Trophoblast cell (in vitro differentiated cells and primary cell): ENCODE measurements at regions not wholly inside any gene's neighbourhood (a gene's known extent, or its start where the extent isn't known, plus 50 kb on each side); places are given as distances from the start of the nearest gene placed in this dataset.

Experiments used
- DNase-seq, 2 donors: peaks; one replicate each; pipeline ENCODE4 v3.0.0-alpha.2; 2016
- H2AFZ ChIP-seq: 2 replicates; pipeline ENCODE4 v1.6.1; 2013; ENCODE audit warnings: low read length, moderate library complexity, mild to moderate bottlenecking; ENCODE audit not compliant: insufficient read depth, poor library complexity
- H2AK5ac ChIP-seq: 2 replicates; pipeline ENCODE4 v1.6.1; 2013; ENCODE audit warnings: mild to moderate bottlenecking, low read length
- H2BK120ac ChIP-seq: 2 replicates; pipeline ENCODE4 v1.6.1; 2013; ENCODE audit warnings: low read length, mild to moderate bottlenecking, moderate library complexity; ENCODE audit not compliant: insufficient read depth, poor library complexity
- H2BK12ac ChIP-seq: 2 replicates; pipeline ENCODE4 v1.6.1; 2013; ENCODE audit warnings: mild to moderate bottlenecking, low read length, moderate library complexity
- H2BK5ac ChIP-seq: 2 replicates; pipeline ENCODE4 v1.6.1; 2013; ENCODE audit warnings: low read length, low read depth, moderate library complexity, mild to moderate bottlenecking; ENCODE audit not compliant: poor library complexity
- H3K14ac ChIP-seq: 2 replicates; pipeline ENCODE4 v1.6.1; 2013; ENCODE audit warnings: mild to moderate bottlenecking, low read length
- H3K18ac ChIP-seq: 2 replicates; pipeline ENCODE4 v1.6.1; 2013; ENCODE audit warnings: mild to moderate bottlenecking, low read length
- H3K23ac ChIP-seq: 2 replicates; pipeline ENCODE4 v1.6.1; 2013; ENCODE audit warnings: low read length
- H3K27ac ChIP-seq: 2 replicates; pipeline ENCODE4 v1.5.1; 2013; ENCODE audit warnings: low read depth, mild to moderate bottlenecking, inconsistent platforms, low read length, moderate library complexity
- H3K27me3 ChIP-seq: 2 replicates; pipeline ENCODE4 v1.6.1; 2013; ENCODE audit warnings: inconsistent platforms, mild to moderate bottlenecking, low read length, moderate library complexity; ENCODE audit not compliant: insufficient read depth
- H3K36me3 ChIP-seq, 2 experiments: 1 replicate in 1 of 2; 2 replicates in 1 of 2; pipeline ENCODE4 v1.6.1; 2013; ENCODE audit warnings: low read length in 2 of 2, mild to moderate bottlenecking in 2 of 2, moderate library complexity in 1 of 2; ENCODE audit not compliant: insufficient read depth in 2 of 2, control insufficient read depth in 1 of 2
- H3K4ac ChIP-seq: 2 replicates; pipeline ENCODE4 v1.6.1; 2013; ENCODE audit warnings: low read depth, mild to moderate bottlenecking, low read length, moderate library complexity
- H3K4me1 ChIP-seq, 2 experiments: 1 replicate in 1 of 2; 2 replicates in 1 of 2; pipeline ENCODE4 v1.6.1; 2013; ENCODE audit warnings: low read length in 2 of 2, mild to moderate bottlenecking in 2 of 2, moderate library complexity in 1 of 2; ENCODE audit not compliant: insufficient read depth in 2 of 2, control insufficient read depth in 1 of 2
- H3K4me2 ChIP-seq: 2 replicates; pipeline ENCODE4 v1.6.1; 2013; ENCODE audit warnings: inconsistent platforms, mild to moderate bottlenecking, low read length, moderate library complexity
- H3K4me3 ChIP-seq: 2 replicates; pipeline ENCODE4 v1.5.1; 2013; ENCODE audit warnings: mild to moderate bottlenecking, low read depth, low read length, inconsistent platforms
- H3K79me1 ChIP-seq: one replicate; pipeline ENCODE4 v1.6.1; 2013; ENCODE audit warnings: low read length
- H3K79me2 ChIP-seq: 2 replicates; pipeline ENCODE4 v1.6.1; 2013; ENCODE audit warnings: low read length, mild to moderate bottlenecking; ENCODE audit not compliant: control insufficient read depth, insufficient read depth, poor library complexity
- H3K9ac ChIP-seq: 2 replicates; pipeline ENCODE4 v1.6.1; 2013; ENCODE audit warnings: mild to moderate bottlenecking, low read length
- H3K9me3 ChIP-seq: 2 replicates; pipeline ENCODE4 v1.6.1; 2013; ENCODE audit warnings: low read depth, mild to moderate bottlenecking, control low read depth, inconsistent platforms, low read length; ENCODE audit not compliant: insufficient read depth
- H4K12ac ChIP-seq: 2 replicates; pipeline ENCODE4 v1.6.1; 2013; ENCODE audit warnings: low read depth, mild to moderate bottlenecking, low read length, moderate library complexity
- H4K8ac ChIP-seq: 2 replicates; pipeline ENCODE4 v1.6.1; 2013; ENCODE audit warnings: low read depth, mild to moderate bottlenecking, low read length, moderate library complexity
- H4K91ac ChIP-seq: one replicate; pipeline ENCODE4 v1.6.1; 2013; ENCODE audit warnings: low read depth, mild to moderate bottlenecking, low read length, moderate library complexity
- WGBS: extraction: QIAGEN DNeasy Blood & Tissue Kit; methylation state at CpG from one replicate; pipeline ENCODE4 v1.1.7; 2013; ENCODE audit warnings: missing lambda C conversion rate; ENCODE audit not compliant: insufficient read length, insufficient coverage; ENCODE audit errors: extremely low coverage; 5-methylcytosine and 5-hydroxymethylcytosine counted together

DNA sequence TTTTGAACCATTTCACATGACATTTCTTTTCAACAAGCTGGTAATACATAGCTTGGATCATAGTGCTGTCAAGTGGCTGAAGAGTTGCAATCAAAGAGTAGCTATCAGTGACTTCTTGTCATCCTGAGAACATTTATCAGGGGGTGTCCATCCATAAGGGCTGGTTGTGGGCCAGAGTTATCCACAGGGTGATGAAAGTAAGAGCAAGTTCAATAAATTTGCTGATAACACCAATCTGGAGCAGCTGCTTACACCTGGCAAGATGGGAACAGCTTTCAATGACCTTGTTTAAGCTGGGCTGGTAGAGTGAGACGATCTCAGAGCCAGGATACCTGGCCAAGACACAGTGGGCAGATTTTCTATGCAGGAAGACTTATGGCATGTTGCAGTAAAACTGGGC lies 96.3 kb upstream of the IMMP2L start:
- no peak overlapping the region for H2AFZ ChIP-seq
- no CpG with 5 or more reads among the region's 1 CpG for WGBS
- H3K4me2 ChIP-seq, result no peak overlapping the region
- H3K79me2 ChIP-seq, result no peaks in the 10 kb centered on the region
- H3K23ac ChIP-seq, result no peak overlapping the region
- H3K27ac ChIP-seq, result no peak overlapping the region
- H2BK120ac ChIP-seq, result no peak overlapping the region
- H3K9ac ChIP-seq, result no peak overlapping the region
- H4K8ac ChIP-seq, result no peak overlapping the region
- no peaks in the 10 kb centered on the region for H3K9me3 ChIP-seq
- no peaks in the 10 kb centered on the region for H3K4me1 ChIP-seq
- H2BK5ac ChIP-seq, result no peak overlapping the region
- no peak overlapping the region for H4K12ac ChIP-seq
- no peak overlapping the region for H4K91ac ChIP-seq
- no peak for DNase-seq
- H3K14ac ChIP-seq, result no peak overlapping the region
- no peaks in the 10 kb centered on the region for H3K27me3 ChIP-seq
- no peak overlapping the region for H3K4ac ChIP-seq
- no peaks in the 10 kb centered on the region for H3K79me1 ChIP-seq
- no peak overlapping the region for H2BK12ac ChIP-seq
- H3K4me3 ChIP-seq, result no peak overlapping the region
- H3K36me3 ChIP-seq, result no peaks in the 10 kb centered on the region
- no peak overlapping the region for H3K18ac ChIP-seq
- H2AK5ac ChIP-seq, result no peak overlapping the region

DNA sequence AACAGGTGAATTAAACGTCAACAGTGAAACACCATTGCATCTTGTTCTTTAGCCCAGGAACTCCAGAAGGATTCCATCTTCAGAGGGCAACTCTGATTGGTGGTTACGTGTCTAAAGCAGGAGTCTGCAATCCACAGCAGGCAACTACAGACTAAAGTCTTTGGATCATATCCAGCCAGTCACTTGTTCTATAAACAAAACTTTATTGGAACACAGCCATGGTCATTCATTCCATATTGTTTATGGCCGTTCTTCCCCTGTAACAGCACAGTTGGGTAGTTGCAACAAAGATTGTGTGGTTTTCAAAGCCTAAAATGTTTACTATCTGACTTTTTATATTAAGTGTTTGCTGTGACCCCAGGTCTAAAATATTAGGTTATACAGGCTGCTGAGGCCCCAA lies 94.7 kb upstream of the IMMP2L start:
- H3K4me3 ChIP-seq, result no peak overlapping the region
- no peak overlapping the region for H2BK120ac ChIP-seq
- H3K18ac ChIP-seq, result no peak overlapping the region
- H3K4me2 ChIP-seq, result no peak overlapping the region
- no CpG with 5 or more reads among the region's 3 CpGs for WGBS
- no peak overlapping the region for H4K12ac ChIP-seq
- H3K23ac ChIP-seq, result no peak overlapping the region
- H2AK5ac ChIP-seq, result no peak overlapping the region
- H3K14ac ChIP-seq, result no peak overlapping the region
- no peak overlapping the region for H2BK5ac ChIP-seq
- no peaks in the 10 kb centered on the region for H3K79me1 ChIP-seq
- no peak overlapping the region for H4K8ac ChIP-seq
- H2AFZ ChIP-seq, result no peak overlapping the region
- H3K36me3 ChIP-seq, result no peaks in the 10 kb centered on the region
- no peak overlapping the region for H2BK12ac ChIP-seq
- H3K27me3 ChIP-seq, result no peaks in the 10 kb centered on the region
- H3K9me3 ChIP-seq, result no peaks in the 10 kb centered on the region
- H4K91ac ChIP-seq, result no peak overlapping the region
- no peak for DNase-seq
- no peaks in the 10 kb centered on the region for H3K79me2 ChIP-seq
- no peak overlapping the region for H3K27ac ChIP-seq
- H3K4me1 ChIP-seq, result no peaks in the 10 kb centered on the region
- H3K4ac ChIP-seq, result no peak overlapping the region
- no peak overlapping the region for H3K9ac ChIP-seq

DNA sequence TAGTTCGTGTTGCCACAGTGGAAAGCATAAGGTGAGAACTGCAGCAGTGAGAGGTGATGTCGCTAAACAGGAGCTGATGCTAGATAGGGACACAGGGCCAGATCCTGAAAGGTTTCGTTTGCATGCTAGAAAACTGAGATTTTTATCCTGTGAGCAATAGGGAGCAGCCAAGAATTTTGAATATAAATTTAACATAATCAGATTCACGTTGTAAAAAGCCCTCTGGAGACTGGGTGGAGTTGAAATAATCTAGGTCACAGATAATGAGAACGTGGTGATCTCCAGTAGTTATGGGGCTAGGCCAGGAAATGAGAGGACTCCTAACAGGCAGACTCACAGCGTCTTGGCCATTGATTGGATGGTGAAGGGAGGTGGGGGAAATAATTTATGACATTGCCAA lies 92.1 kb upstream of the IMMP2L start:
- Histone ChIP-seq H3K36me3 (no peaks in the 10 kb centered on the region), H3K27ac (no peak overlapping the region), H3K4me2 (no peak overlapping the region), H3K79me1 (no peaks in the 10 kb centered on the region), H3K4me1 (no peaks in the 10 kb centered on the region), H2AFZ (no peak overlapping the region), H2BK5ac (no peak overlapping the region), H3K9me3 (no peaks in the 10 kb centered on the region), H4K8ac (no peak overlapping the region), H4K91ac (no peak overlapping the region), H3K27me3 (no peaks in the 10 kb centered on the region), H4K12ac (no peak overlapping the region), H3K79me2 (no peaks in the 10 kb centered on the region), H3K18ac (no peak overlapping the region), H2BK120ac (no peak overlapping the region), H3K4ac (no peak overlapping the region), H3K23ac (no peak overlapping the region), H3K9ac (no peak overlapping the region), H2AK5ac (no peak overlapping the region), H3K4me3 (no peak overlapping the region), H2BK12ac (no peak overlapping the region), H3K14ac (no peak overlapping the region)
- DNase-seq, result no peak
- WGBS, result no CpG with 5 or more reads among the region's 6 CpGs

DNA sequence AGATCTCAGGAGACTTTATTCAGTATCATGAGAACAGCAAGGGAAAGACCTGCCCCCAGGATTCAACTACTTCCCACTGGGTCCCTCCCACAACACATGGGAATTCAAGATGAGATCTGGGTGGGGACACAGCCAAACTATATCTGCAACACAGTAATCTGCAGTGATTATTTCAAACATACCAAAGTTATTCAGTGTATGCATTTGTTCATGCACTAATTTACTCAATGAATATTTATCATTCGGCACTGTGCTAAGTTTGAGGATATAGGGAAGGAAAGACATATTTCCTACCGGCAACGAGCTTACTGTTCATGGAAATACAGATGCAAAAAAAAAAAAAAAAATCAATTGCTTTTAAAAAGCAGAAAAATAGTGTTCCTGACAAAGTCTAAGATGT lies 91.6 kb upstream of the IMMP2L start:
- no peak overlapping the region for H2BK120ac ChIP-seq
- no peak overlapping the region for H3K23ac ChIP-seq
- no peaks in the 10 kb centered on the region for H3K4me1 ChIP-seq
- H3K4me3 ChIP-seq, result no peak overlapping the region
- no peak overlapping the region for H3K14ac ChIP-seq
- no peak overlapping the region for H3K4ac ChIP-seq
- H3K27ac ChIP-seq, result no peak overlapping the region
- no peak overlapping the region for H2BK5ac ChIP-seq
- H3K18ac ChIP-seq, result no peak overlapping the region
- H3K9ac ChIP-seq, result no peak overlapping the region
- no peak overlapping the region for H2AFZ ChIP-seq
- no CpG with 5 or more reads among the region's 3 CpGs for WGBS
- no peak overlapping the region for H3K4me2 ChIP-seq
- H2BK12ac ChIP-seq, result no peak overlapping the region
- H4K91ac ChIP-seq, result no peak overlapping the region
- no peak overlapping the region for H4K8ac ChIP-seq
- no peak overlapping the region for H2AK5ac ChIP-seq
- no peaks in the 10 kb centered on the region for H3K9me3 ChIP-seq
- H4K12ac ChIP-seq, result no peak overlapping the region
- no peak for DNase-seq
- H3K27me3 ChIP-seq, result no peaks in the 10 kb centered on the region
- no peaks in the 10 kb centered on the region for H3K79me2 ChIP-seq
- H3K79me1 ChIP-seq, result no peaks in the 10 kb centered on the region
- no peaks in the 10 kb centered on the region for H3K36me3 ChIP-seq
